ENCODE measurements at regions not wholly inside any gene's neighbourhood (a gene's known extent, or its start where the extent isn't known, plus 50 kb on each side); places are given as distances from the start of the nearest gene placed in this dataset.

DNA sequence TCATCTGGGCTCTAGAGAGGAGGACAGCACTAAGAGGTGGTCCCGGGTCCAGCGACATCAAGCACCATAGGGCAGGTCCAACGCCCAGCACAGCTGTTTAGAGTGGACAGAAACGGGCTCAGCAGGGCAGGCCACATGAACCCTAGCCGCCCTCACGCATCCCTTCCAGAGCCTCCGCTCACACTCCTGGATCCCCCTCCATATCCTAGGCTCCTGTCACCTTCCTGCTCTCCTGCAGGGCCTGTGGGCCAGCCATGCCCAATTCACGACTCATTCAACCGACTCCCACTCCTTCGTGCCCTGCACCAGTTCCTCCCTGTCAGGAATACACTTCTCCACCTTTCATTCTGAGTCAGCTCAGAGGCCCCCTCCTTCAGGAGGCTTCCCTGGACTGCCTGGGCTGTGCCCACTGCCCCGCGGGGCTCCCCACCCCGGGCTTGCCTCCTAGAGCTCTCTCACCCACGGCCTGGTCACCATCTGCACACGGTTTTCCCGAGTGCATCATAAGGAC is 90.2 kb downstream of the LINGO1 start:
- peaks cover 17 to 43% (median 37%) of the 10 kb centered on the region in 4 donors for H3K4me1 ChIP-seq
- DNase-seq (peak in 1 of 2 donors; percentile 59), ATAC-seq (ENCODE audit: low FRiP score in 2 of 2) (no peak)
- no peaks in the 10 kb centered on the region for H3K36me3 ChIP-seq
- WGBS, 2 donors, result 89 to 92% methylated on average over 14 to 16 of the region's 16 CpGs
- TF ChIP-seq POLR2A (IDR thresholded peaks at IDR 0.05), result no peak
- no peak for TF ChIP-seq POLR2AphosphoS5 (IDR thresholded peaks at IDR 0.05)
- TF ChIP-seq, protein P1, sequence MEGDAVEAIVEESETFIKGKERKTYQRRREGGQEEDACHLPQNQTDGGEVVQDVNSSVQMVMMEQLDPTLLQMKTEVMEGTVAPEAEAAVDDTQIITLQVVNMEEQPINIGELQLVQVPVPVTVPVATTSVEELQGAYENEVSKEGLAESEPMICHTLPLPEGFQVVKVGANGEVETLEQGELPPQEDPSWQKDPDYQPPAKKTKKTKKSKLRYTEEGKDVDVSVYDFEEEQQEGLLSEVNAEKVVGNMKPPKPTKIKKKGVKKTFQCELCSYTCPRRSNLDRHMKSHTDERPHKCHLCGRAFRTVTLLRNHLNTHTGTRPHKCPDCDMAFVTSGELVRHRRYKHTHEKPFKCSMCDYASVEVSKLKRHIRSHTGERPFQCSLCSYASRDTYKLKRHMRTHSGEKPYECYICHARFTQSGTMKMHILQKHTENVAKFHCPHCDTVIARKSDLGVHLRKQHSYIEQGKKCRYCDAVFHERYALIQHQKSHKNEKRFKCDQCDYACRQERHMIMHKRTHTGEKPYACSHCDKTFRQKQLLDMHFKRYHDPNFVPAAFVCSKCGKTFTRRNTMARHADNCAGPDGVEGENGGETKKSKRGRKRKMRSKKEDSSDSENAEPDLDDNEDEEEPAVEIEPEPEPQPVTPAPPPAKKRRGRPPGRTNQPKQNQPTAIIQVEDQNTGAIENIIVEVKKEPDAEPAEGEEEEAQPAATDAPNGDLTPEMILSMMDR (IDR thresholded peaks at IDR 0.05), result no peak
- TF ChIP-seq EP300 (IDR thresholded peaks at IDR 0.05), result no peak
- H3K27ac ChIP-seq, result peak overlapping the region in 3 of 4 donors; percentile 0 to 57 (median 56)
- peak overlapping the region in 1 of 4 donors; percentile 47 for H3K4me3 ChIP-seq
- H3K27me3 ChIP-seq, result no peaks in the 10 kb centered on the region
- H3K9me3 ChIP-seq, result no peaks in the 10 kb centered on the region

DNA sequence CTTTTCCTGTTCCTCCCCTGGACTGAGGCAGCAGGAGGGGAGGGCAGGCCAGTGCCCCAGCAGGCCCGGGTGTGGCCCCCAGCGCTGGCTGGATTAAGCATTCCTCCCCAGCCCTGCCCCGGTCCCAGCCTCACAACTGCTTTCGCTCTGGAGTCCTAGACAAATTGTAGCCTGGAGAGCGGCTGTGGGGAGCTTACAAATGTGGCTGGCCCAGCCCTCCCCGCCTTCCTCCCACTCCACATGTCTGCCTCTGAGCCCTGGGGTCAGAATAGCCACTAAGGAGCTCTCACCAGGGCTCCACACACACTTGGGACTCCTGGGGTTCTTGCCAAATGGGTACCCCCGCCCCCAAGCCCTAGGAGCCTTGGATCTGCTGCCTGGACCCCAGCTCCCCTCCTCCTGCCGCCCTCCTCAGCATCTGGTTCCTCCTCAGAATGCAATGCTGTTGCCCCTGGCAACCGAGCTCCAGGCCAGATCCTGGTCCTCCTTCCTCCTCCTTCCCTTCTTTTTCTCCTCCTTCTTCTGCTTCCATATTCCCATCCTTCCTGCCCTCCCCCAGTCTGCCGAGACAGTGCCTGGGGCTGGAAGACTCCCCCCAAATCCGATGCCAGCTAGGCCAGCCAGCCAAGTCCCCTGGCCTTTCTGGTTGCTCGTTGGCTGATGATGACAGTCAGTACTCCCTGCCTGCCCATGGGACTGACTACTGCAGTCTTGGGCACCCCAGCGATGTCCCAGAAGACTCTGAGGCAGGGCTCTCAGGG is 91.1 kb downstream of the LINGO1 start:
- ATAC-seq (ENCODE audit: low FRiP score in 2 of 2), result peak in 1 of 2 donors; percentile 55
- peak in 1 of 2 donors; percentile 38 for DNase-seq
- peak overlapping the region in 2 of 4 donors; percentile 56 to 61 for H3K27ac ChIP-seq
- TF ChIP-seq, protein P1 (IDR thresholded peaks at IDR 0.05), result no peak
- no peak for TF ChIP-seq POLR2AphosphoS5 (IDR thresholded peaks at IDR 0.05)
- H3K36me3 ChIP-seq, result no peaks in the 10 kb centered on the region
- no peaks in the 10 kb centered on the region for H3K9me3 ChIP-seq
- no peaks in the 10 kb centered on the region for H3K27me3 ChIP-seq
- H3K4me3 ChIP-seq, result no peak overlapping the region
- H3K4me1 ChIP-seq, result peaks cover 17 to 43% (median 37%) of the 10 kb centered on the region in 4 donors
- 57 to 69% methylated on average over 13 of the region's 13 CpGs for WGBS, 2 donors

DNA sequence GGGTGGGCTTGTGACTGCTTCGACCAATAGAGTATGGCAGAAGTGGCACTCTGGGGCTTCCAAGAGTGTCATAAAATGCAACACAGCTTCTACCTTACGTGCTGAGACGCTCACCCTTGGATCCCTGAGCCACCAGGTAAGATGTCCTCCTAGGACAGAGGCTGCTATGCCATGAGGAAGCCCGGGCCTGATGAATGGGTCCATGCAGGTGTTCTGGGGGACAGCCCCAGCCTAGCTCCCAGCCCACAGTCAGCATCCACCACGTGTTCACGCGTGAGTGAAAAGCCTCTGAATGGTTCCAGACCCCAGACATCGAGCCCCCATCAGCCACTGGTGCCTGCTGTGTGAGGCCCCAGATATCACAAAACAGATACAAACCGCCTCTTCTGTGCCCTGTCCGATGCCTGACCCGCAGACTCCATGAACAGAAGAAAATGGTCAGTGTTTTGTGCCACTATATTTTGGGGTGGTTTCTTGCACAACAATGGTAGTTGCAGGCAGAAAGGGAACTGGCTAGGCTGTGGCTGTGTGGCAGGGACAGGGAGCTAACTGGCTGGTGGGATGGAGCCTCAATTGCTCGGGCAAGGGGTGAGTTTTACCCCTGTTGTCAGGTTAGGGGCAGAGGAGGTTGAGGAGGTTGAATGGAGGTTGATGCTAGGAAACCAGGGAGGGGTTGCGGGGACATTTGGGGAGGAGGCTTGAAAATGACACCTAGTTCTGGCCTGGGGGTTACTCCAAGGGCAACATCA is 92.2 kb downstream of the LINGO1 start:
- TF ChIP-seq EP300 (IDR thresholded peaks at IDR 0.05) (no peak), POLR2A (IDR thresholded peaks at IDR 0.05) (no peak)
- TF ChIP-seq, protein P1 (IDR thresholded peaks at IDR 0.05), result no peak
- Histone ChIP-seq H3K9me3 (no peaks in the 10 kb centered on the region), H3K4me3 (no peak overlapping the region), H3K27me3 (no peaks in the 10 kb centered on the region), H3K4me1 (peaks cover 17 to 43% (median 37%) of the 10 kb centered on the region in 4 donors), H3K36me3 (no peaks in the 10 kb centered on the region), H3K27ac (peak overlapping the region in 2 of 4 donors; percentile 56 to 61)
- 92 to 95% methylated on average over 13 of the region's 13 CpGs for WGBS, 2 donors
- ATAC-seq (ENCODE audit: low FRiP score in 2 of 2) (no peak), DNase-seq (no peak)

DNA sequence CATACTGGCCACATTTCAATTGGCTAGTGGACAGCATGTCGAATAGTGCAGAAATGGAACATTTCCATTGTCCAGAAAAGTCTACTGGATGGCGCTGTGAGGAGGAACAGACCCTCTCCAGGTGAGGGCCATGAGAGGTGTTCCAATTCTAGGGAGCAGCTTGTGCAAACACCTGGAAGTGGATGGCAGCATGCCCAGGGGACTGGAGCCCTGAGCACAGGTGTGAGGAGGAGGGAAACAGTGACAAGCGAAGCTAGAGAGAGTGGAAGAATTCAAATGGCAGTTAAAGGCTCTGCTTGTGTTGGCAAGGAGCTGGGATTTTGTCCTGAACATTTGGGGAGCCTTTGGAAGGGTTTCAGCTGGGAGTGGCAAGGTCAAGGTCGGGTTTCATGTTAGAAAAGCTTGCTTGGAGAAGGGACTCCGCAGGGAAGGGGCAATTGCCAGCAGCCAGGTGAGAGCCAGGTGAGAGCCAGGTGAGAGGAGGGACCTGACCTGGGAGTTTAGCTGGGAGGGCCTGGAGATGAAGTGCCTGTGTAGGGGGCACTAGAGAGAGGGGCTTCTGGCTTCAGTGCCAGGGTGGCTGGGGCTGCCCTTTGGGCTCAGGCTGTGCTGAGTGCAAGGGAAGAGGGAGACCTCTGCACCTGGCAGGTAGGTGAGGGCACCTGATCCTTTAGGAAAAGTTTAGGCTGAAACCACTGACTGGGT is 93.8 kb downstream of the LINGO1 start:
- peaks cover 17 to 43% (median 37%) of the 10 kb centered on the region in 4 donors for H3K4me1 ChIP-seq
- H3K36me3 ChIP-seq, result no peaks in the 10 kb centered on the region
- WGBS, 2 donors, result 56 to 57% methylated on average over 5 of the region's 5 CpGs
- ATAC-seq (ENCODE audit: low FRiP score in 2 of 2) (peak in 1 of 2 donors; percentile 71), DNase-seq (peak in 1 of 2 donors; percentile 96)
- H3K27me3 ChIP-seq, result no peaks in the 10 kb centered on the region
- no peaks in the 10 kb centered on the region for H3K9me3 ChIP-seq
- H3K27ac ChIP-seq, result peak overlapping the region in 3 of 4 donors; percentile 45 to 76 (median 61)
- TF ChIP-seq POLR2AphosphoS5 (IDR thresholded peaks at IDR 0.05) (peak in 1 of 2 donors; percentile 62), EP300 (IDR thresholded peaks at IDR 0.05) (peak in 1 of 4 donors; percentile 29), POLR2A (IDR thresholded peaks at IDR 0.05) (no peak)
- TF ChIP-seq, protein P1 (IDR thresholded peaks at IDR 0.05), result no peak
- no peak overlapping the region for H3K4me3 ChIP-seq

Data from upper lobe of left lung (tissue), 6 donors.